HFF-Myc (cell line): ENCODE measurements at regions not wholly inside any gene's neighbourhood (a gene's known extent, or its start where the extent isn't known, plus 50 kb on each side); places are given as distances from the start of the nearest gene placed in this dataset.

Experiments
- DNase-seq: peaks from one replicate; pipeline ENCODE4 v3.0.0-alpha.2; 2011; ENCODE audit warnings: low read depth; ENCODE audit errors: extremely low read depth
- H3K4me3 ChIP-seq: replicated peaks from 2 replicates; pipeline ENCODE4 v1.5.1; 2011; ENCODE audit warnings: low read depth, mild to moderate bottlenecking, control low read depth, low read length
- TF ChIP-seq, protein P1 (sequence below): IDR thresholded peaks from 2 replicates; pipeline ENCODE4 v1.5.1; 2012; ENCODE audit warnings: mild to moderate bottlenecking, low read depth, low read length, control low read depth; ENCODE audit errors: missing control alignments

DNA sequence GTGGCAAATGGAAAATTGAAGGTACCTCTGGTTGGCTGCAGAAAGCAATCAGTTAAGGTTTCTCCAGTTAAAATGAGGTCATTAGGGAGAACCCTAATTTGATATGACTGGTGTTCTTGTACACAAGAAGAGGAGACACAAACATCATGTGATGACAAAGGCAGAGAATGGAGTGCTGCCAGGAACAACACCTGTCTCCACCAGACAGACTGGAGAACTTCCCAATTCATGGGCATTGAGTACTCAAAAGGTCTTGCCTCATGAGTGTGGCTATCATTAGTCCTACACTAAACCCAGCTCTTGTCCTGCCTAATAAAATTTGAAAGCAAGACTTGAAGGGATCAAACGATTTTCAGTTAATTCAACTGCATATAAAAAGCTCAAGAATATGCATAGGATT lies 152.6 kb downstream of the PTPN20 start:
- H3K4me3 ChIP-seq, result no peak overlapping the region
- TF ChIP-seq, protein P1, sequence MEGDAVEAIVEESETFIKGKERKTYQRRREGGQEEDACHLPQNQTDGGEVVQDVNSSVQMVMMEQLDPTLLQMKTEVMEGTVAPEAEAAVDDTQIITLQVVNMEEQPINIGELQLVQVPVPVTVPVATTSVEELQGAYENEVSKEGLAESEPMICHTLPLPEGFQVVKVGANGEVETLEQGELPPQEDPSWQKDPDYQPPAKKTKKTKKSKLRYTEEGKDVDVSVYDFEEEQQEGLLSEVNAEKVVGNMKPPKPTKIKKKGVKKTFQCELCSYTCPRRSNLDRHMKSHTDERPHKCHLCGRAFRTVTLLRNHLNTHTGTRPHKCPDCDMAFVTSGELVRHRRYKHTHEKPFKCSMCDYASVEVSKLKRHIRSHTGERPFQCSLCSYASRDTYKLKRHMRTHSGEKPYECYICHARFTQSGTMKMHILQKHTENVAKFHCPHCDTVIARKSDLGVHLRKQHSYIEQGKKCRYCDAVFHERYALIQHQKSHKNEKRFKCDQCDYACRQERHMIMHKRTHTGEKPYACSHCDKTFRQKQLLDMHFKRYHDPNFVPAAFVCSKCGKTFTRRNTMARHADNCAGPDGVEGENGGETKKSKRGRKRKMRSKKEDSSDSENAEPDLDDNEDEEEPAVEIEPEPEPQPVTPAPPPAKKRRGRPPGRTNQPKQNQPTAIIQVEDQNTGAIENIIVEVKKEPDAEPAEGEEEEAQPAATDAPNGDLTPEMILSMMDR, result no peak
- DNase-seq, result no peak

DNA sequence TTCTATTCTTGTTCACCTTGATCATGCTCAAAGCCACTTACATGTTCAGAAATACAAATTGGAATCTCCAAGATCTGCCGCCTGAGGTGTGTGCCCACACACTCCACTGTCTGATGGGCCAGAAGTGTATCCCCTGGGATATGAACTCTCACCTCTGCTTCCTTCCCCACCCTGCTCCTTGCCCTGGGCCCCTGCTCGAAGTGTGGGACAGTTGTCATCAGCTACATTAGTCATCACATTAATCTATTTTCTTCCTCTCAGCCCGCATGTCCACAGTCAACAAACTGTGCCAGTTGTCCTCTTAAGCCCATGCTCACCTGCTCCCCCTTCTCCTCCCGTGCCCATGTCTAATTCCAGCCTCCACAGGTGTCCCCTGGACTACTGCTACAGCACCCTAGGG lies 154.7 kb downstream of the PTPN20 start:
- DNase-seq, result no peak
- H3K4me3 ChIP-seq, result no peak overlapping the region
- TF ChIP-seq, protein P1, result no peak

DNA sequence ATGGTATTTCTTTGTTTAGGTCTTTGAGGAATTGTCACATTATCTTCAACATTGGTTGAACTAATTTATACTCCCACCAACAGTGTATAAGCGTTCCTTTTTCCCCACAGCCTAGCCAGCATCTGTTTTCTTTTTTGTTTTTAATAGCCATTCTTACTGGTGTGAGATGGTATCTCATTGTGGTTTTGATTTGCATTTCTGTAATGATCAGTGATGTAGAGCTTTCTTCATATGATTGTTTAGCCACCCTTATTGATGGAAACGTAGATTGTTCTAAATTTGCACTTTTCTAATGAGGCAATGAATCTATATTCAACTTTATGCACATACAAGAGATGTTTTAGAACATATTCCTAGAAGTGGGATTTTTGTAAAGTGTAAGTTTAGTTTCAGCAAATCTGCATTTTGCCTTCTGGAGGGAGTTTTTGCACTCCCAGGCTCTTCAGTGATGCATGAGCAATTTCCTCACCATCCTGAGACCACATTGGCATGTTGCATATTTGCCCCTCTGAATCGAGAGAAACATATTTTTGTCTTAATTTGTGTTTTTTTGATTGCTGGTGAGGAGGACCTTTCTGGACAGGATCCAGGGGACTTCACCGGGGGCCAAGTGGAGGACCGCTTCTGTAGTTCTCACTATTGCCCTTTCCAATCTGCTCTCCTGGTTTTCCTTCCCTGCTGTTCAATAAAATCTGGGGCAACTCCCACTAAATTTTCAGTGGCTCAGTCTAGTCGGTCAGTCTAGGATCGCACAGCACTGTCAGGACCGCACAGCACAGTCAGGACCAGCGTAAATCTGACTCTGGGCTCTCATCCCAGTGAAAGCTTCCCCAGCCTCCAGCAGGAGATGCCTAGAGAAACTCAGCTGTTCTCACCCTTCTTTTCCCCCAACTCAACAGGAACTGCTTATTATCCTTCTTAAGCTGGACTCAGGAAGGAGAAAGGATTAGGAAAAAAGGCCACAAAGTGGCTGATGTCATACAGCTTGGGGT lies 157.0 kb downstream of the PTPN20 start:
- no peak for DNase-seq
- TF ChIP-seq, protein P1, result no peak
- H3K4me3 ChIP-seq, result no peak overlapping the region

DNA sequence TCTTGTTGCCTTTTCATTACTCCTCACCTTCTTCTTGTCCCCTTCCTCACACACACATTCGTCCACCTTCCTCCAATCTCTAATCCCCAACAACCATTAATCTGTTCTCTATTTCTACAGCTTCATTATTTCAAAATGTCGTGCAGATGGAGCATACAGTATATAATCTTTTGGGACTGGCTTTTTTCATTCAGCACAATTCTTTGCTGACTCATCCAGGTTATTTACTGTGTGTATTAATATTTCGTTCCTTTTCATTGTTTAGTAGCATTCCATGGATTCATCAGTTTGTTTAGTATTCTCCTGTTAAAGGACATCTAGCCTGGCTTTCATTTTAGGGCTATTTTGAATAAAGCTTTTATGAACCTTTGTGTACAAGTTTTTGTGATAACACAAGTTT lies 159.3 kb downstream of the PTPN20 start:
- TF ChIP-seq, protein P1, result no peak
- no peak for DNase-seq
- H3K4me3 ChIP-seq, result no peak overlapping the region

DNA sequence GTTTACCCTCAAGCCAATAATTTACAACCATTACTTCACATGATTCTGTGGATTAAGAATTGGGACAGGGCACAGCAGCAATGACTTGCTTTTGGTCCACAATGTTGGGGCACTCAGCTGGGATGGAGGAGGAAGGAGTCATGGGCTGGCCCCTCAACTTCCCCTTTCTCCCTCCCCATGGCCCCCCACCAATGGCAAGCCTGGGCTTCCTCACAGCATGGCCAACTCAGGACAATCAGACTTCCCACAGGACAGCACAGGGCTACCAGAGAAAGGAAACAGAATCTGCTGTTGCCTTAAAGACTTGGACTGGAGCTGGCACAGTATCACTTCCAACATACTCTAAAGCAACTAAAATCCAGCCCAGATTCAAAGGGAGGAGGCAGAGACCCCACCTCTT lies 160.7 kb downstream of the PTPN20 start:
- no peak overlapping the region for H3K4me3 ChIP-seq
- TF ChIP-seq, protein P1, result no peak
- DNase-seq, result no peak

DNA sequence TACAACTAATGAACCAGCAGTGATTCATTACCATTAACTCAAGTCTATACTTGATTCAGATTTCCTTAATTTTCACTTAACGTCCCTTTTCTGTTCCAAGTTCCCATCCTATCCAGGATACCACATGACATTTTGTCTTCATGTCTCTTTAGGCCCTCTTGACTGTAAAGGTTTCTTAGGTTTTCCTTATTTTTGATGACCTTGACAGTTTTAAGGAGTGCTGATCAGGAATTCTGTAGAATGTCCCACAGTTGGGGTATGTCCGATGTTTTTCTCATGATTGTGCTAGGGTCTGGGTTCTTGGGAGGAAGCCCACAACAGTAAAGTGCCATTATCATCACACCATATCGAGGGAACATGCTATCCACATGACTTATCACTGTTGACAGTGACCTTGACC lies 162.7 kb downstream of the PTPN20 start:
- DNase-seq, result no peak
- H3K4me3 ChIP-seq, result no peak overlapping the region
- TF ChIP-seq, protein P1, result no peak

DNA sequence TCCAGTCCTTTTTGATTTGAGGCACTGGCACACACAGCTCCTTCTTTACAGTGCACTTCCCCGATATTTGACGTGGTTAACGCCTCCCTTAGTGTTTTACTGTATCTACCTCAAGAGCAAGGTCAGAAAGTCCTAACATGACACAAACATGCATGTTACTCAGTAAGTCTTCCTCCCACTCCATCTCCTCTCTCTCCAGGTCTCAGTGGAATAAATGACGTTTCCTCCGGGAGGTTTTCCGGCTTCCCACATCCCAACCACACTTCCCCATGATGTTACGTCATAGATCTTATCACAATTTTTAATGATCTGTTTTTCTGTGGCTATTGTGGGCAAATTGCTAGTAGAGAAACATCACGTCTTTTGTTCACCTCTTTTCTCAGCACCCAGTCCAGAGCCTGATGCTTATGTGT lies 165.7 kb downstream of the PTPN20 start:
- TF ChIP-seq, protein P1, result no peak
- H3K4me3 ChIP-seq, result no peak overlapping the region
- peak; percentile 0 for DNase-seq
